ENCODE measurements at regions not wholly inside any gene's neighbourhood (a gene's known extent, or its start where the extent isn't known, plus 50 kb on each side); places are given as distances from the start of the nearest gene placed in this dataset.

DNA sequence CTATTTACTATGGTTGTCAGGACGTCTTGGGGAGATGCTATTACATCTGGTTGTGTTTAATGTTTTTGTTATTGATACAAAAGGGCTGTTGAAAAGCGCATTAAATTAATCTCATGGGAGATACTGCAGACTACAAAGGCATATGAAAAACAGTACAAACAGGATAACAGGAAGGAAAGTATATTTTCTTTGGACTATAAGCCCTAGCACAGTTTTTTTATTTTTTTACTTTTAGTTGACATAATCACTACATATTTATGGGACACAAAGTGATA lies 341.3 kb downstream of the ARL4A start:
- TF ChIP-seq CTCF (conservative IDR thresholded peaks at IDR 0.05; ENCODE audit: low read depth in 2 of 2) (no peak), CREB1 (CRISPR knock-in tag; IDR thresholded peaks at IDR 0.05; ENCODE audit: low read depth) (no peak), POLR2AphosphoS5 (IDR thresholded peaks at IDR 0.05; ENCODE audit: low read depth) (no peak)

All from GM23338 (cell line).